HUES64 (cell line): ENCODE measurements at regions not wholly inside any gene's neighbourhood (a gene's known extent, or its start where the extent isn't known, plus 50 kb on each side); places are given as distances from the start of the nearest gene placed in this dataset.

Source experiments
- H3K27ac ChIP-seq: 2 replicates; pipeline ENCODE4 v1.7.0; 2013; ENCODE audit warnings: low read depth, low read length, inconsistent platforms
- H3K27me3 ChIP-seq: 2 replicates; pipeline ENCODE4 v1.6.1; 2013; ENCODE audit warnings: mild to moderate bottlenecking, low read length; ENCODE audit not compliant: insufficient read depth
- H3K36me3 ChIP-seq: 2 replicates; pipeline ENCODE4 v1.6.1; 2013; ENCODE audit warnings: mild to moderate bottlenecking, low read length; ENCODE audit not compliant: insufficient read depth
- H3K4me1 ChIP-seq: 2 replicates; pipeline ENCODE4 v1.6.1; 2013; ENCODE audit warnings: mild to moderate bottlenecking, low read length, moderate library complexity; ENCODE audit not compliant: insufficient read depth
- H3K4me3 ChIP-seq: 2 replicates; pipeline ENCODE4 v1.5.1; 2013; ENCODE audit warnings: mild to moderate bottlenecking, low read length, moderate library complexity
- H3K9ac ChIP-seq: 2 replicates; pipeline ENCODE4 v1.6.1; 2013; ENCODE audit warnings: mild to moderate bottlenecking, low read depth, low read length
- H3K9me3 ChIP-seq: 2 replicates; pipeline ENCODE4 v1.6.1; 2013; ENCODE audit warnings: low read depth, low read length; ENCODE audit not compliant: insufficient read depth
- WGBS: fragments of 150-250, 120-280 bp; methylation state at CpG from one replicate; pipeline ENCODE4 v1.1.7; 2013; ENCODE audit warnings: missing lambda C conversion rate; 5-methylcytosine and 5-hydroxymethylcytosine counted together

DNA sequence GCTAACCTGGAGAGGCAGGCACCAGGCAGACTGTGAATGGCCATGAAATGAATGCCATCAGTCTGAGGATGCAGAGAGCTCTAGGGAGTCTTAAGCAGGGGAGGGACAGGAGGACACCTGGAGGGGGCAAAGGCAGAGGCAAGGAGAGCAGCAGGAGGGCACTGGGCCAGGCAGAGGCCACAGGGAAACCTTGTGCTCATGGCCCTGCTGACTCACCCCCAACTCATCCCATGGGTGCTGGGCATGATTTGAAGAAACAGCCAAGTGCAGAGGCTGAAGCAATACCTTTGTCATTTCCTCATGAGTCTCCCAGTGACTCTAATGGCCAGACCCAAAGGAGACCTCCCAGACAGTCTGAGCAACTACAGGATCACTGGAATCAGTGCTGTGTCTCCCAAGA, 141.4 kb downstream of the TMEM132E start:
- H3K4me3 ChIP-seq: no peak overlapping the region
- H3K27ac ChIP-seq: no peak overlapping the region

DNA sequence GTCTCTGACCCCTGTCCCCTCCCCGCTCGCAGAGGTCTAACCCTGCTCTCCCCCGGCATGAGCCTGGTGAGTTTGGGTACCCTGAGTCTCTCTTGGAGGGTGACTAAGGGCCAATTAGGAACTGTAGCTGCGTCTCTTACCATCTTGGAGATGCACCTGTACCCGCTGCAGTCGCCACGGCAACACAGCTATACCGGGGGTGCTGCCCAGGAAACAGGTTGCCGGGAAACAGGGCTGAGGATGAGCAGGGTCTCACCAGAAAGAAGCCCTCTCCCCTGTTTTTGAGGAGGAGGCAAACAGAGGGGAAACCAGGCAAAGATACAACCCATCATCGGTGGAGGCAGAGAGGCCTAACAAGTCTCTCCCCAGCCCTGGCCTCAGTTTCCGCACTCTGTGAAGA, 140.2 kb downstream of the TMEM132E start:
- no peak overlapping the region for H3K4me3 ChIP-seq
- WGBS: 88% methylated on average over 11 of the region's 11 CpGs
- no peaks in the 10 kb centered on the region for H3K9me3 ChIP-seq
- no peaks in the 10 kb centered on the region; the same call in 1 of the 2 replicates for H3K27me3 ChIP-seq
- no peak overlapping the region for H3K27ac ChIP-seq
- no peak overlapping the region for H3K9ac ChIP-seq
- H3K4me1 ChIP-seq: no peaks in the 10 kb centered on the region
- H3K36me3 ChIP-seq: no peaks in the 10 kb centered on the region

More for the DNA sequence above, 141.4 kb downstream of the TMEM132E start:
- Histone ChIP-seq H3K9ac (no peak overlapping the region), H3K9me3 (no peaks in the 10 kb centered on the region), H3K36me3 (no peaks in the 10 kb centered on the region), H3K4me1 (no peaks in the 10 kb centered on the region), H3K27me3 (no peaks in the 10 kb centered on the region)

DNA sequence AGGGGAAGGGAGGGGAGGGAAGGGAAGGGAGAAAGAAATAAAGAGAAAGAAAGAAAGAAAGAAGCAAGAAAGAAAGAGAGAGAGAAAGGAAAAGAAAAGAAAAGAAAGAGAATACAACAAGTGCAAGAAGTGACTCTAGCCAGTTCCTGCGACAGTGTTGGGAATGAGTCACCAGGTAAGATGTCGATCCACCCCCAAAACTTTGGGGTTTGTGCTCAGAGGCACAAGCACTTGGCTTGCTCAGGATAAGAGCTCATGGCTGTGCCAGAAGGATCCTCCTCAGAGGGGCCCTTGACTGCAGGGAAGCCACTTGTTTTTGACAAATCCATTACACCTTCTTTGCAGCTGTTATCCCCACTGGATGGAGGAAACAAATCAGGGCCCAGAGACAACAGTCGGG, 137.7 kb downstream of the TMEM132E start:
- Histone ChIP-seq H3K9ac (no peak overlapping the region), H3K9me3 (no peaks in the 10 kb centered on the region)
- 88% methylated on average over 3 of the region's 3 CpGs for WGBS

DNA sequence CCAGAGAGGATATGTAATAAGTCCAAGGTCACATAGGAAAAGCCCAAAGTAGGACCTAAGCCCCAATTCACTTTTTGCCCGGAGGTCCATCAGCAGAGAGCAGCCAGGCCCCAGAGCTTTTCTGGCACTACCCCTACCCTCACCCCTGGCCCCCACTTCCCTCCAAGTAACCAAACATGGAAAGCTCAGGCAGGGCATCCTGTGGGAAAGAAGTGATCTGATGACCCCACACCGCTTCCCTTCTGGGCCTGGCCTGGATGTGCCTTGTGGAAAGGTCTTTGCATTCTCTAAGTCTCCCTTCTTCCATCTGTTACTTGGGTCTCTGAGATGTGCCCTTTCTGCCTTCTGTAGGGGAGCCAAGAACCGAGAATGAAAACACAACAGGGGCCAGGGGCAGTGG, 136.9 kb downstream of the TMEM132E start:
- 99% methylated on average over 3 of the region's 3 CpGs for WGBS
- no peak overlapping the region for H3K9ac ChIP-seq

More for the DNA sequence above, 137.7 kb downstream of the TMEM132E start:
- Histone ChIP-seq H3K27ac (no peak overlapping the region), H3K4me1 (no peaks in the 10 kb centered on the region), H3K27me3 (no peaks in the 10 kb centered on the region; the same call in 1 of the 2 replicates), H3K4me3 (no peak overlapping the region), H3K36me3 (no peaks in the 10 kb centered on the region)

DNA sequence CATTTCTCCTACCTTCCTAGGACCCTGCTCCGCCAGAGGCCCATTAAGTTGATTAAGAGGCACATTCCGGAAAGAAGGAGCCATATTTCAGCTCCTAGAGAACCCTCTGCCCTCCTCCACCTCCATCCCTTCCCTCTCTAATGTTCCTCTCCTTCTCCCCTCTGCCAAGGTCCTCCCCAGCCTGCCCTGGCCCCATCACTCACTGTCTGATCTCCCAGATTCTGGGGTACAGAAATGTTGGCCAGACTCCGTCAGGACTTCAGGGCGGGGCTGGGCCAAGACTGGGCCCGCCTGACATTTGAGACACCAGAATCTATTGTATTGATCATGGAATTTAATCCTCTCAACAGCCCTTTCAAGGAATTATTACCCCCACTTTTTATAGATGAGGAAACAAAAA, 136.1 kb downstream of the TMEM132E start:
- Histone ChIP-seq H3K27me3 (no peaks in the 10 kb centered on the region; the same call in 1 of the 2 replicates), H3K4me3 (no peak overlapping the region), H3K4me1 (no peaks in the 10 kb centered on the region), H3K36me3 (no peaks in the 10 kb centered on the region), H3K9ac (no peak overlapping the region), H3K27ac (no peak overlapping the region), H3K9me3 (no peaks in the 10 kb centered on the region)
- 90% methylated on average over 5 of the region's 5 CpGs for WGBS

More for the DNA sequence above, 136.9 kb downstream of the TMEM132E start:
- no peaks in the 10 kb centered on the region; the same call in 1 of the 2 replicates for H3K27me3 ChIP-seq
- H3K36me3 ChIP-seq: no peaks in the 10 kb centered on the region
- no peaks in the 10 kb centered on the region for H3K9me3 ChIP-seq
- H3K4me3 ChIP-seq: no peak overlapping the region
- H3K27ac ChIP-seq: no peak overlapping the region
- H3K4me1 ChIP-seq: no peaks in the 10 kb centered on the region

DNA sequence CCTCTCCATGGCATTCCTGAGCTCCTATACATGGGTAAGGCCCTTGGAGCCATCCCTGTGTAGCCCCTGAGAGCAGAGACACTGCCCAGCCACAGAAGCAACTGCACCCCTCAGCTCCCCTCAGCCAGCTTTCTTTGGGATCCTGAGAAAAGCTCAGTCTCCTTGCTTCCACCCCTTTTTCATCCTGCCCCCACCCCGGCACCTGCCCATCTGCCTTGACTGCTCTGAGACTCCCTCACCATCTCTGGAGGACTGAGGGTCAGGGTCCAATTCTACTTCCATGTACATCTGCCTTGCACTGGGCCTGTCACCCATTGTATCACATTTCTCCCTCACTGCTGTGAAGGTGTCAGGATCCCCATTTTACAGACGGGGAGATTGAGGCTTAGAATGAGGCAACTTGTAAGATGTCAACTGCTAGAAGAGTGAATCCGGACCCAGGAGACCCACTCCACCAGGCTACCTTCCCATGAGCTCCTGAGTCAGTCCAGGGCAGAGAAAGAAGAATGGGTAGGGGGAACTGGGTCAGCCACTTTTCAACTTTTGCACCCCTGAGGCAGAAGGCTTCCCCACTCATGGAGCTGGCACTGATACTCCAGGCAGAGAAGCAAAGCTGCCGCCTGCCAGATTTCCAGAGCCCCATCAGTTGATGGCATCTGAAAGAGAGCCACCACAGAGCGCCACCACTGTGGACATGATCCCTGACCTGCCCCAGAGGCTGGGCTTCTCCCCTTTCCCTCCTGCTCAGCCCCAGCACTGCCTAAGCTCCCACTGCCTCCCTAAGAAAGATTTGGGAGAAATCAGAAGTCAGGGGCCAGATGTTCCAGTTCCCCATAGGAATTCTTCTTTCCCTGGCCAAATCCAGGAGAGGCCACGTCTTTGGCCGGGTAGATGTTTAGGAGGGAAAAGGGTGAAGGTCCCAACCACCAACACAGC, 135.4 kb downstream of the TMEM132E start:
- Histone ChIP-seq H3K9ac (no peak overlapping the region), H3K27me3 (no peaks in the 10 kb centered on the region; the same call in 1 of the 2 replicates), H3K9me3 (no peaks in the 10 kb centered on the region), H3K27ac (no peak overlapping the region), H3K4me3 (no peak overlapping the region), H3K4me1 (no peaks in the 10 kb centered on the region), H3K36me3 (no peaks in the 10 kb centered on the region)
- 92% methylated on average over 5 of the region's 7 CpGs for WGBS

DNA sequence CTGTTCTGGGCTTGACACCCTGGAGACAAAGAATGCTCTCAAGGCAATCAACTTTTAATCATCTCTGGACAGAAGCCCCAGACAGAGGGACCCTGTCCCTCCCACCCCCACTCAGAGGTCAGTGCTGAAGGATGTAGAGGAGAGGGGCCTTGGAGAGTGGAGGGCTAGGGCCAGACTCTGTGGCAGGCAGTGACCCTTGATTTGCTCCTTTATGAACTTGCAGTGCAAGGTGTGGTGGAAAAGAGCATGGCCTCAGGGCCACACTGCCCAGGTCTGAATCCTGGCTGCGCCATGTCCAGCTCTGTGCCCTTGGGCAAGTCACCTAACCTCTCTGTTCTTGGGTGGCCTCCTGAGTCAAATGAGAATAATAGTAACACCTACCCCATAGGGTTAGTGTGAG, 134.3 kb downstream of the TMEM132E start:
- no peak overlapping the region for H3K4me3 ChIP-seq
- whole genome bisulfite sequencing: 100% methylated on average over 1 of the region's 1 CpG

DNA sequence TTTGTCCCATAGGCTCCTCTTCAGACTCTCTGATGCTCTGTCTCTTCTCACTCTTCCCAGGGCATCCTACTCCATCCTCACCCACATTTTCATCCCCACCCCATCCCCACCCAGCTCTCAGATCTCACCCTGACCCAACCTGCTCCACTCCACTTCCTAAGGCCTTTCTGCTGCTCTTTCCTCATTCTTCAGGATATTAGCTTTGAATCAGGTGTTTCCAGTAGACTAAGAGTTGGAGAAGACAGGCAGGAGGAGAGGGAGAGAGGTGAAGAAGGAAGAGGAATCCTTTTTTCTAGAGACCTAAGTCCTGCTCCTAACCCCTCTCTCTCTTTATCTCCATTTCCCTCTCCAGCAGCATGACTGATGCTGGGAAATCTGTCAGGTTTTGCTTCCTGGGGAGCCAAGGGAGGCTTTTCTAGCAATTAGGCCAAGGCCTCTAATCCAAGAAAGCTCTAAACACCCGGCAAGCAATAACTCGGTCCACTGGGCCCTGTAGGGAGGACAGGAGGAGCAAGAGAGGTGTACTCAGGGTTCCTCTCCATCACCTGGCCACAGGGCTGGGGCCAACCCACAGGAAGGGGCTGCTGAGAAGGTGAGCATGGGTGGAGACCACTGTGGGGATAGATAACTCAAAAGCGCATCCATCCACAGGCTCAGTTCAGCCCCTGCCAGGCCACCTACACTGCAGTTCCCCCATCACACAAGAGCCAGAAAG, 133.3 kb downstream of the TMEM132E start:
- Histone ChIP-seq H3K4me1 (no peaks in the 10 kb centered on the region), H3K9me3 (no peaks in the 10 kb centered on the region), H3K27me3 (no peaks in the 10 kb centered on the region; the same call in 1 of the 2 replicates), H3K36me3 (no peaks in the 10 kb centered on the region), H3K9ac (no peak overlapping the region), H3K27ac (no peak overlapping the region), H3K4me3 (no peak overlapping the region)
- WGBS: 95% methylated on average over 2 of the region's 3 CpGs

More for the DNA sequence above, 134.3 kb downstream of the TMEM132E start:
- H3K4me1 ChIP-seq: no peaks in the 10 kb centered on the region
- no peak overlapping the region for H3K9ac ChIP-seq
- H3K9me3 ChIP-seq: no peaks in the 10 kb centered on the region
- no peaks in the 10 kb centered on the region; the same call in 1 of the 2 replicates for H3K27me3 ChIP-seq
- no peak overlapping the region for H3K27ac ChIP-seq
- no peaks in the 10 kb centered on the region for H3K36me3 ChIP-seq

DNA sequence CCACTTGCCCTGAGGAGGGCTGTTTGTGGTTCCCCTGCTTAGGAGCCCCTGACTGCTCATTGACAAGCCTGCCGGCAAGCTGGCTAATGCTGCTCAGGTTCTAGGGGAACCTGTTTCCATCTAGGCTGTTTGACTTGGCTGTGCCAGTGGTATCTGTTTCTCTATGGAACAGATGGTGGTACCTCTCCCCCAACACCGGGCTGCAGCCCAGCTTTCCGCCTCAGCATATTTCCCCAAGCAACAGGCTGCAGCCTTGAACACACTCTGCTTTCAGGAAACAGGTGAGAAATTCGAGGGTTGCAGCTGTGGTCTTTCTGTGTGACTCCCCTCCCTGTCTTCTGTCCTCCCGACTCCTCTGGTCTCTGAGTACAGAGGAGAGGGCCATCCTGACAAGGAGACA, 132.3 kb downstream of the TMEM132E start:
- Histone ChIP-seq H3K27me3 (no peaks in the 10 kb centered on the region; the same call in 1 of the 2 replicates), H3K4me1 (no peaks in the 10 kb centered on the region), H3K9me3 (no peaks in the 10 kb centered on the region), H3K36me3 (no peaks in the 10 kb centered on the region), H3K27ac (no peak overlapping the region), H3K9ac (no peak overlapping the region), H3K4me3 (no peak overlapping the region)
- 86% methylated on average over 5 of the region's 5 CpGs for WGBS

DNA sequence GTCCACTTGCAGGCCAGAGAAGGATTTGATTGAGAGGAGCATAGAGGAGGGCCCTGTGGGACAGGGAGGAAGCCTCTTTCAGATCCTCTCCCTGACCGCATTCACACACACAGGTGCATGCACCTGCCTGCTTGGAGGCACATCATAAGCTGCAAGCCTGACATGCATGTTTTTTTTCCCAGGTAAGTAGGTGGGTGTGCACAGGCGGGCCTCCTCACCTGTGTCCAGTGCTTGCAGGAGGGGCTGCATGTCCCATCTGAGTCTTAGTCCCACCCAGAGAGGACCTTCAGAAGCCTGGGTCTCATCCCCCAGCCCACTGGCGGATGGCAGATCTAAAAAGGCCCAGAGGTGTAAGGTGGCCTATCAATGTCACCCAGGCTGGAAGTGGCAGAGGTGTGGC, 130.8 kb downstream of the TMEM132E start:
- H3K4me1 ChIP-seq: no peaks in the 10 kb centered on the region
- H3K9me3 ChIP-seq: no peaks in the 10 kb centered on the region
- H3K27ac ChIP-seq: no peak overlapping the region
- H3K9ac ChIP-seq: no peak overlapping the region
- no peak overlapping the region for H3K4me3 ChIP-seq
- no peaks in the 10 kb centered on the region; the same call in 1 of the 2 replicates for H3K27me3 ChIP-seq
- no peaks in the 10 kb centered on the region for H3K36me3 ChIP-seq
- WGBS: 86% methylated on average over 3 of the region's 3 CpGs

DNA sequence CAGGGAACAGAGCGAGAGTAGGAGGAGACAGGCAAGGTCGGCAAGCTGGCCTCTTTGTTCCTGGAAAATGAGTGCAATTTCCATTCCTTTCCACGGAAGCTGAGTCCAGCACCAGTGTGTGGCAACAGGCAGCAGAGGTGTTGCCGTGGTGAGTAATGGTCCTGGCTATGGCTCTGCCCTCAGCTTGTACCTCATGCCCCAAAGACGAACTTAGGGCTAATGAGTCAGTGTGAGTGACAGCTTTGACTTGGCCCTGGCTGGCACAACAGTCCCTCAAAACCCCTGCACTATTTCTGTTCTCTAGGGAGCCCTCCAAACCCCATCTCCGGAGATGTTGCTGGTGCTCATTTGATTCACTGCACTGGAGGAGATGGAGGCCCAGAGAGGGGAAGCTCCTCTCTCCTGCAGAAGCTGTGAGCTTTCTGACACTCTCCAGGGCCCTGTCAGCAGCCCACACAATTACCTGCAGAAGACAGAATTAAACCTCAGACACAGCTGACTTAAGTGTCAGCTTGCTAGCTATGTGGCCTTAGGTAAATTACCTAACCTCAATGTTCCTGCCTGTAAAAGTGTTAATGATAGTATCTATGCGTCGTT, 129.9 kb downstream of the TMEM132E start:
- Histone ChIP-seq H3K4me3 (no peak overlapping the region), H3K9ac (no peak overlapping the region), H3K4me1 (no peaks in the 10 kb centered on the region), H3K27me3 (no peaks in the 10 kb centered on the region), H3K9me3 (no peaks in the 10 kb centered on the region), H3K36me3 (no peaks in the 10 kb centered on the region), H3K27ac (no peak overlapping the region)
- WGBS: 69% methylated on average over 8 of the region's 8 CpGs
